ENCODE measurements at regions not wholly inside any gene's neighbourhood (a gene's known extent, or its start where the extent isn't known, plus 50 kb on each side); places are given as distances from the start of the nearest gene placed in this dataset.

DNA sequence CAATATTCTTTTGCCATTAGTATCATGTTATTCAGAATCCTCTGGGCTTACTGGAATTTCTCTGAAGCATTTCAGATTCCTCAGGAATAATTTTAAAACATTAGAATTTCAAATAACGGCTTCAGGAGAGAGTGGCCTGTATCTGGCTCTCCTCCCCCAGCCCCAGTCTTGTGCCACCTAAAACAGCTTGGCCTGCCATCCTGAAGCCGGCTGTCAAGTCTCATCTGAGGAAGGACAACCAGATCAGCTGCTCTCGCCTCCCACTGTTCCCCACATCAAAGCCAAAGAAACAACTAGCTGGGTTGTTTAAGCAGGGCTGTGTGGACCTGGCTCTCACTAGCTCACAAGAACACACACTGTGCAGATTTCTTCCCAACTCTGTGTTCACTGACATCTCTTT is 178.2 kb downstream of the FGFR2 start:
- H3K4me2 ChIP-seq (ENCODE audit: low read length): no peak overlapping the region
- no peak overlapping the region for H3K4me3 ChIP-seq (replicated peaks in 1 of 2; ENCODE audit: low read depth in 1 of 2, low read length in 2 of 2)
- H3K4me1 ChIP-seq (ENCODE audit: control insufficient read depth in 1 of 2, insufficient read depth in 2 of 2, low read length in 2 of 2): no peaks in the 10 kb centered on the region
- POLR2A ChIA-PET: no interaction called here
- intact Hi-C loops (cut with micrococcal nuclease): no loop called here
- no peak overlapping the region for H3K9ac ChIP-seq (ENCODE audit: low read length)
- RAD21 ChIA-PET (ENCODE audit: low non-redundant PET in 1 of 2, low total read pairs in 2 of 2, uncharacterized antibody in 2 of 2, unreplicated experiment in 2 of 2): no interaction called here
- ATAC-seq (no peak), DNase-seq (ENCODE audit: low read depth, low spot score) (no peak)
- no peak overlapping the region for H2AFZ ChIP-seq (ENCODE audit: low read depth, low read length, poor library complexity, severe bottlenecking)
- TF ChIP-seq POLR2AphosphoS5 (IDR thresholded peaks at IDR 0.05; ENCODE audit: low read depth, low read length): no peak
- no peak for TF ChIP-seq REST (IDR thresholded peaks at IDR 0.05; ENCODE audit: low read depth)
- TF ChIP-seq TCF7L2 (IDR thresholded peaks at IDR 0.05; ENCODE audit: borderline replicate concordance, extremely low read depth, insufficient read depth, insufficient read length): no peak
- TF ChIP-seq, protein P1, sequence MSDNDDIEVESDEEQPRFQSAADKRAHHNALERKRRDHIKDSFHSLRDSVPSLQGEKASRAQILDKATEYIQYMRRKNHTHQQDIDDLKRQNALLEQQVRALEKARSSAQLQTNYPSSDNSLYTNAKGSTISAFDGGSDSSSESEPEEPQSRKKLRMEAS (IDR thresholded peaks at IDR 0.05): no peak
- no peak for TF ChIP-seq SRF (IDR thresholded peaks at IDR 0.05; ENCODE audit: low read depth)
- TF ChIP-seq CEBPB (IDR thresholded peaks at IDR 0.05; ENCODE audit: low read depth): no peak
- TF ChIP-seq EZH2 (IDR thresholded peaks at IDR 0.05): no peak
- no peak for TF ChIP-seq ZNF274 (IDR thresholded peaks at IDR 0.05; ENCODE audit: low read depth, low read length)
- no peak for TF ChIP-seq CBX3 (IDR thresholded peaks at IDR 0.05; ENCODE audit: low read depth)
- TF ChIP-seq ATF3 (IDR thresholded peaks at IDR 0.05): no peak
- TF ChIP-seq SIN3A (IDR thresholded peaks at IDR 0.05; ENCODE audit: low read depth): no peak
- TF ChIP-seq POLR2A (IDR thresholded peaks at IDR 0.05; ENCODE audit: borderline replicate concordance, extremely low read depth, insufficient read depth, insufficient read length): no peak
- TF ChIP-seq ZFX (IDR thresholded peaks at IDR 0.05): no peak
- TF ChIP-seq YY1 (IDR thresholded peaks at IDR 0.05; ENCODE audit: extremely low read depth, insufficient replicate concordance, low read depth, low read length): no peak
- no peak for TF ChIP-seq JUND (IDR thresholded peaks at IDR 0.05)
- TF ChIP-seq EGR1 (IDR thresholded peaks at IDR 0.05; ENCODE audit: low read depth): no peak
- H4K20me1 ChIP-seq (ENCODE audit: insufficient read depth): no peaks in the 10 kb centered on the region
- H3K9me2 ChIP-seq (ENCODE audit: insufficient read depth): no peaks in the 10 kb centered on the region
- H3K36me3 ChIP-seq (ENCODE audit: control insufficient read depth in 1 of 2, insufficient read depth in 2 of 2, low read length in 2 of 2): no peaks in the 10 kb centered on the region
- no peaks in the 10 kb centered on the region for H3K9me3 ChIP-seq (ENCODE audit: control insufficient read depth in 1 of 2, insufficient read depth in 1 of 2, low read depth in 1 of 2, low read length in 2 of 2)
- H3K27ac ChIP-seq (ENCODE audit: low read depth, low read length): no peak overlapping the region
- no TSS peak for BruUV-seq (replicated peaks)
- no peaks in the 10 kb centered on the region for H3K79me2 ChIP-seq (ENCODE audit: insufficient read depth, low read length)
- CTCF ChIA-PET: no interaction called here
- no peaks in the 10 kb centered on the region for H3K27me3 ChIP-seq (ENCODE audit: insufficient read depth, low read length)
